Peyer's patch (tissue), 4 donors: ENCODE measurements at regions not wholly inside any gene's neighbourhood (a gene's known extent, or its start where the extent isn't known, plus 50 kb on each side); places are given as distances from the start of the nearest gene placed in this dataset.

Source experiments
- CTCF ChIP-seq, 6 experiments: fragments of 450-650 bp in 4 of 6; fragments of 200-600 bp in 2 of 6; sonication (generic) in 1 of 6; IDR thresholded peaks; one replicate each; pipeline ENCODE4 v1.5.1; 2017 to 2019; ENCODE audit warnings: antibody characterized with exemption in 6 of 6, mild to moderate bottlenecking in 3 of 6, moderate library complexity in 1 of 6
- POLR2A ChIP-seq, 2 donors: fragments of 450-650 bp; IDR thresholded peaks; one replicate each; pipeline ENCODE4 v1.5.1; 2017; ENCODE audit warnings: antibody characterized with exemption in 2 of 2, mild to moderate bottlenecking in 2 of 2, moderate library complexity in 2 of 2

- TF ChIP-seq CTCF (IDR thresholded peaks at IDR 0.05) (no peak), POLR2A (IDR thresholded peaks at IDR 0.05) (no peak)
Measured at GRCh38 chr2:226234187-226234586, 565.4 kb downstream of the IRS1 start.
